K562 (cell line): ENCODE measurements at regions not wholly inside any gene's neighbourhood (a gene's known extent, or its start where the extent isn't known, plus 50 kb on each side); places are given as distances from the start of the nearest gene placed in this dataset.

Experiments used
- ATAC-seq: fragments of 200-7000 bp; cut with Tn5 transposase; 3 replicates; pipeline ENCODE4 v1.9.1; 2020; ENCODE audit warnings: moderate library complexity
- BruUV-seq: library from RNA; stranded (reverse); fragments of 400-500 nt; replicated peaks from 2 replicates; lab custom pipeline; 2021; lab: Mats Ljungman, UMichigan
- CTCF ChIA-PET: fragments of 300-600 bp; formaldehyde crosslinking; extraction: SDS; loops from one replicate; lab custom pipeline; 2021; ENCODE audit warnings: low intra/inter-chr PET ratio; lab: Yijun Ruan, JAX
- POLR2A ChIA-PET: fragments of 300-600, 350-650 bp; sonication (Branson Sonifier 250); formaldehyde crosslinking; extraction: SDS; loops from one replicate; lab custom pipeline; 2021; ENCODE audit warnings: antibody characterized with exemption, inconsistent platforms; lab: Yijun Ruan, JAX
- DNase-seq, 4 experiments: peaks; one replicate each; pipeline versions ENCODE4 v3.0.0 to v3.0.0-alpha.2; 2011 to 2018; ENCODE audit warnings: low spot score in 3 of 4, mixed read lengths in 3 of 4; ENCODE audit errors: extremely low read depth in 1 of 4
- FAIRE-seq: peaks from 2 replicates; lab custom pipeline; 2011; peaks lifted over from hg19 to GRCh38; lab: Jason Lieb, UNC
- H2AFZ ChIP-seq: 2 replicates; pipeline ENCODE4 v1.6.0; 2011; ENCODE audit warnings: low read depth, low read length, control low read depth, inconsistent platforms
- H3K27ac ChIP-seq: fragments of 200-600 bp; 3 replicates; pipeline ENCODE4 v1.8.0; 2011; ENCODE audit warnings: low read depth, mild to moderate bottlenecking, control low read depth, inconsistent platforms, low read length, moderate library complexity, mixed read lengths; ENCODE audit errors: extremely low read depth
- H3K27me3 ChIP-seq, 2 experiments: fragments of 300-600 bp in 1 of 2; 2 replicates in 1 of 2; 3 replicates in 1 of 2; pipeline versions ENCODE4 v1.6.0 to v1.8.0; 2011; ENCODE audit warnings: inconsistent platforms in 2 of 2, low read length in 2 of 2, mild to moderate bottlenecking in 1 of 2, mixed read lengths in 1 of 2, moderate library complexity in 1 of 2; ENCODE audit not compliant: control insufficient read depth in 2 of 2, insufficient read depth in 2 of 2
- H3K36me3 ChIP-seq: fragments of 300-600 bp; 3 replicates; pipeline ENCODE4 v1.8.0; 2011; ENCODE audit warnings: mild to moderate bottlenecking, low read length, inconsistent platforms; ENCODE audit not compliant: control insufficient read depth, insufficient read depth
- H3K4me1 ChIP-seq, 2 experiments: fragments of 200-600 bp in 1 of 2; replicated peaks in 1 of 2; 2 replicates in 1 of 2; 3 replicates in 1 of 2; pipeline versions ENCODE4 v1.5.1 to v1.8.0; 2011; ENCODE audit warnings: inconsistent platforms in 2 of 2, low read length in 2 of 2, mild to moderate bottlenecking in 1 of 2, mixed read lengths in 1 of 2, moderate library complexity in 1 of 2; ENCODE audit not compliant: control insufficient read depth in 2 of 2, insufficient read depth in 2 of 2
- H3K4me2 ChIP-seq: 2 replicates; pipeline ENCODE4 v1.6.1; 2011; ENCODE audit warnings: low read length, control low read depth, inconsistent platforms, mixed read lengths; ENCODE audit not compliant: insufficient read depth
- H3K4me3 ChIP-seq: fragments of 200-600 bp; sonication (generic), shearing (Covaris generic); 2 replicates; pipeline ENCODE4 v1.5.1; 2016; ENCODE audit warnings: control low read depth, inconsistent platforms
- H3K79me2 ChIP-seq: fragments of 200-600 bp; 3 replicates; pipeline ENCODE4 v1.8.0; 2011; ENCODE audit warnings: low read length, inconsistent platforms; ENCODE audit not compliant: control insufficient read depth, insufficient read depth
- H3K9ac ChIP-seq, 2 experiments: 2 replicates each; pipeline versions ENCODE4 v1.6.0 to v1.6.1; 2011; ENCODE audit warnings: low read depth in 2 of 2, low read length in 2 of 2, control low read depth in 1 of 2, inconsistent platforms in 1 of 2, mild to moderate bottlenecking in 1 of 2, mixed read lengths in 1 of 2; ENCODE audit not compliant: insufficient read depth in 1 of 2
- H3K9me1 ChIP-seq: one replicate; pipeline ENCODE4 v1.6.0; 2011; ENCODE audit warnings: inconsistent platforms, mild to moderate bottlenecking, low read length, moderate library complexity; ENCODE audit not compliant: control insufficient read depth, insufficient read depth
- H3K9me3 ChIP-seq: replicated peaks from 2 replicates; pipeline ENCODE4 v1.5.1; 2011; ENCODE audit warnings: low read depth, low read length, inconsistent platforms; ENCODE audit not compliant: control insufficient read depth, insufficient read depth
- H4K20me1 ChIP-seq: replicated peaks from 2 replicates; pipeline ENCODE4 v1.6.1; 2011; ENCODE audit warnings: low read length, inconsistent platforms, mixed read lengths; ENCODE audit not compliant: control insufficient read depth, insufficient read depth
- CEBPZ ChIP-seq: fragments of 150-350 bp; IDR thresholded peaks from 2 replicates; pipeline ENCODE4 v1.6.1; 2014; ENCODE audit warnings: low read depth, mild to moderate bottlenecking, low read length, borderline replicate concordance
- GABPA ChIP-seq: fragments of 200-800 bp; sonication (Bioruptor generic); conservative IDR thresholded peaks from 2 replicates; pipeline ENCODE4 v1.6.1; 2016; ENCODE audit warnings: low read depth, missing genetic modification characterization, missing compliant biosample characterization
- MECOM ChIP-seq: fragments of 250-450 bp; sonication (Bioruptor Pico); IDR thresholded peaks from 2 replicates; pipeline ENCODE4 v1.8.0; 2022; ENCODE audit warnings: inconsistent platforms
- TFAP4 ChIP-seq: sonication (generic); formaldehyde crosslinking; IDR thresholded peaks from 2 replicates; pipeline ENCODE4 v1.8.0; 2022; ENCODE audit warnings: missing genetic modification reagents, mild to moderate bottlenecking, moderate library complexity, borderline replicate concordance
- ZFP91 ChIP-seq: sonication (generic); formaldehyde crosslinking; IDR thresholded peaks from 2 replicates; pipeline ENCODE4 v1.8.0; 2022; ENCODE audit warnings: mild to moderate bottlenecking, missing genetic modification reagents
- ZNF398 ChIP-seq: fragments of 250-450 bp; sonication (Bioruptor Pico); IDR thresholded peaks from 2 replicates; pipeline ENCODE4 v1.8.0; 2021; ENCODE audit warnings: moderate library complexity, mild to moderate bottlenecking, inconsistent platforms
- WGBS: fragments of 100-300 bp; shearing (Covaris generic); methylation state at CpG from one replicate; pipeline ENCODE4 v1.1.6; 2016; ENCODE audit warnings: low coverage, mixed read lengths; ENCODE audit not compliant: insufficient coverage; ENCODE audit errors: missing lambda C conversion rate; 5-methylcytosine and 5-hydroxymethylcytosine counted together
- in situ Hi-C: fragments of 300-500 bp; cut with MboI; formaldehyde crosslinking; loops from 4 replicates; pipeline ENCODE4 v1.15.0; 2018; ENCODE audit warnings: inconsistent platforms, mixed read lengths
- intact Hi-C: fragments of 100-400 bp; cut with micrococcal nuclease; formaldehyde crosslinking; loops from 2 replicates; pipeline ENCODE4 v1.14.2; 2022

- DNase-seq (no peak), FAIRE-seq (no peak), ATAC-seq (no peak)
- intact Hi-C loops: no loop called here
- H2AFZ ChIP-seq: no peak overlapping the region
- H3K36me3 ChIP-seq: no peaks in the 10 kb centered on the region
- no peak overlapping the region for H3K4me3 ChIP-seq
- 0% methylated on average over 2 of the region's 6 CpGs for WGBS
- H4K20me1 ChIP-seq: 0 out of 2 replicates have a peak, but pooled peaks cover 4% of the 10 kb centered on the region
- in situ Hi-C loops: no loop called here
- no peak overlapping the region for H3K9ac ChIP-seq
- no peaks in the 10 kb centered on the region for H3K9me3 ChIP-seq
- ChIA-PET POLR2A (interaction anchor here (0.7 kb wide), 1 partner anchor 14 kb away, joined by 3 read pairs; no protein-coding TSS in a partner anchor), CTCF (no interaction called here)
- H3K4me2 ChIP-seq: no peak overlapping the region
- H3K4me1 ChIP-seq: no peaks in the 10 kb centered on the region
- no peak overlapping the region for H3K27ac ChIP-seq
- H3K27me3 ChIP-seq: peaks cover 0 to 11% of the 10 kb centered on the region in 2 experiments; a peak in 3 of 5 replicates
- no TSS peak for BruUV-seq
- H3K9me1 ChIP-seq: no peaks in the 10 kb centered on the region
- H3K79me2 ChIP-seq: no peaks in the 10 kb centered on the region
- no peak for TF ChIP-seq GABPA
- TF ChIP-seq TFAP4 (CRISPR knock-in tag): no peak
- no peak for TF ChIP-seq ZFP91 (CRISPR knock-in tag)
- TF ChIP-seq MECOM (CRISPR knock-in tag): no peak
- TF ChIP-seq ZNF398 (CRISPR knock-in tag): no peak
- TF ChIP-seq CEBPZ: no peak
These were observed 1491.1 kb downstream of the TBC1D22A start for GRCh38 chr22:48253573-48253972.
